ENCODE measurements at regions not wholly inside any gene's neighbourhood (a gene's known extent, or its start where the extent isn't known, plus 50 kb on each side); places are given as distances from the start of the nearest gene placed in this dataset.

DNA sequence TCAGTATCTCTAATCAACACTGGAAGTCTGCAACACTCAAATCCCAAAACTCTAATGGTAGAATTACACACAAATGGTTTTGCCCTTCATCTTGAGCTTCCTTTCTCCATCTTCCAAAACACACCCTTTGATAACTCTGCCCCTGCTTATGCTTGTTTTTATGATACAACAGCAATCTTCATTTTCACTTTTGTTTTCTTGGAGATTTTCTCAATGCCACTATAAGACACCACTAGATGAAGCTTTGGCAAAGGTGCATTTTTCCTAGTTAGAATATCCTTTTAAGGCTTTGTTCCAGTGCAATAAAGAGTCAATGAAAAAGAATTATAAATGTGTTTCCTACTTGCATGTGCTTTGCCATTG, 472.4 kb upstream of the NWD2 start:
- no peak for TF ChIP-seq YY1 (tag by site-specific recombination; IDR thresholded peaks at IDR 0.05)
- TF ChIP-seq ZNF274 (IDR thresholded peaks at IDR 0.05; ENCODE audit: low read length) = no peak
- no peak for TF ChIP-seq ZNF274 (tag by site-specific recombination; IDR thresholded peaks at IDR 0.05; ENCODE audit: borderline replicate concordance)
- TF ChIP-seq, protein P1, sequence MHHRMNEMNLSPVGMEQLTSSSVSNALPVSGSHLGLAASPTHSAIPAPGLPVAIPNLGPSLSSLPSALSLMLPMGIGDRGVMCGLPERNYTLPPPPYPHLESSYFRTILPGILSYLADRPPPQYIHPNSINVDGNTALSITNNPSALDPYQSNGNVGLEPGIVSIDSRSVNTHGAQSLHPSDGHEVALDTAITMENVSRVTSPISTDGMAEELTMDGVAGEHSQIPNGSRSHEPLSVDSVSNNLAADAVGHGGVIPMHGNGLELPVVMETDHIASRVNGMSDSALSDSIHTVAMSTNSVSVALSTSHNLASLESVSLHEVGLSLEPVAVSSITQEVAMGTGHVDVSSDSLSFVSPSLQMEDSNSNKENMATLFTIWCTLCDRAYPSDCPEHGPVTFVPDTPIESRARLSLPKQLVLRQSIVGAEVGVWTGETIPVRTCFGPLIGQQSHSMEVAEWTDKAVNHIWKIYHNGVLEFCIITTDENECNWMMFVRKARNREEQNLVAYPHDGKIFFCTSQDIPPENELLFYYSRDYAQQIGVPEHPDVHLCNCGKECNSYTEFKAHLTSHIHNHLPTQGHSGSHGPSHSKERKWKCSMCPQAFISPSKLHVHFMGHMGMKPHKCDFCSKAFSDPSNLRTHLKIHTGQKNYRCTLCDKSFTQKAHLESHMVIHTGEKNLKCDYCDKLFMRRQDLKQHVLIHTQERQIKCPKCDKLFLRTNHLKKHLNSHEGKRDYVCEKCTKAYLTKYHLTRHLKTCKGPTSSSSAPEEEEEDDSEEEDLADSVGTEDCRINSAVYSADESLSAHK (tag by site-specific recombination; IDR thresholded peaks at IDR 0.05) = no peak
- TF ChIP-seq SETDB1 (IDR thresholded peaks at IDR 0.05; ENCODE audit: insufficient read length, low read length) = no peak
- TF ChIP-seq ZNF785 (tag by site-specific recombination; IDR thresholded peaks at IDR 0.05) = no peak
- TF ChIP-seq, protein P2, sequence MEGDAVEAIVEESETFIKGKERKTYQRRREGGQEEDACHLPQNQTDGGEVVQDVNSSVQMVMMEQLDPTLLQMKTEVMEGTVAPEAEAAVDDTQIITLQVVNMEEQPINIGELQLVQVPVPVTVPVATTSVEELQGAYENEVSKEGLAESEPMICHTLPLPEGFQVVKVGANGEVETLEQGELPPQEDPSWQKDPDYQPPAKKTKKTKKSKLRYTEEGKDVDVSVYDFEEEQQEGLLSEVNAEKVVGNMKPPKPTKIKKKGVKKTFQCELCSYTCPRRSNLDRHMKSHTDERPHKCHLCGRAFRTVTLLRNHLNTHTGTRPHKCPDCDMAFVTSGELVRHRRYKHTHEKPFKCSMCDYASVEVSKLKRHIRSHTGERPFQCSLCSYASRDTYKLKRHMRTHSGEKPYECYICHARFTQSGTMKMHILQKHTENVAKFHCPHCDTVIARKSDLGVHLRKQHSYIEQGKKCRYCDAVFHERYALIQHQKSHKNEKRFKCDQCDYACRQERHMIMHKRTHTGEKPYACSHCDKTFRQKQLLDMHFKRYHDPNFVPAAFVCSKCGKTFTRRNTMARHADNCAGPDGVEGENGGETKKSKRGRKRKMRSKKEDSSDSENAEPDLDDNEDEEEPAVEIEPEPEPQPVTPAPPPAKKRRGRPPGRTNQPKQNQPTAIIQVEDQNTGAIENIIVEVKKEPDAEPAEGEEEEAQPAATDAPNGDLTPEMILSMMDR (tag by site-specific recombination; IDR thresholded peaks at IDR 0.05) = no peak
- no peak for TF ChIP-seq ZBTB7A (tag by site-specific recombination; IDR thresholded peaks at IDR 0.05; ENCODE audit: low read depth)
- no peak for TF ChIP-seq ZNF302 (tag by site-specific recombination; IDR thresholded peaks at IDR 0.05; ENCODE audit: low read depth)

All from HEK293 (cell line).